ENCODE measurements at regions not wholly inside any gene's neighbourhood (a gene's known extent, or its start where the extent isn't known, plus 50 kb on each side); places are given as distances from the start of the nearest gene placed in this dataset.

DNA sequence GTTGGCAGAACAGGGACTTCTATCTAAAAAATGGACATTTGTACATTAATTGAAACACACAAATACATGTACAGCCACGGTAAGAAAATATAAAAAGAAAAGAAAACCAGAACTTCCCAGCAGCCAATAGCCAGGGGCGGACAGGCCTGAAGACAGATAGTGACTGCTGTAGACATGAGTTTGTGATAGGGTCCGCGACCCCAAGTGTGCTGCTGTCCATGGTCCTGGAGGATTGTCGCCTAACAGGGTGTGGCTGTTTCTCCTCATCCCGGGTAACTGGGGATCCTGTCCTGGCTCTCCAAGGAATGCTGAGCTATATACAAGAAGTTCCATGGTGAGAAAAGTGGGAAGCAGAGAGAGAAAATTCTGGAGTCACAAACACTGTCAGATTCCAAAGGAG lies 266.5 kb upstream of the SALL3 start:
- TF ChIP-seq, protein P1, sequence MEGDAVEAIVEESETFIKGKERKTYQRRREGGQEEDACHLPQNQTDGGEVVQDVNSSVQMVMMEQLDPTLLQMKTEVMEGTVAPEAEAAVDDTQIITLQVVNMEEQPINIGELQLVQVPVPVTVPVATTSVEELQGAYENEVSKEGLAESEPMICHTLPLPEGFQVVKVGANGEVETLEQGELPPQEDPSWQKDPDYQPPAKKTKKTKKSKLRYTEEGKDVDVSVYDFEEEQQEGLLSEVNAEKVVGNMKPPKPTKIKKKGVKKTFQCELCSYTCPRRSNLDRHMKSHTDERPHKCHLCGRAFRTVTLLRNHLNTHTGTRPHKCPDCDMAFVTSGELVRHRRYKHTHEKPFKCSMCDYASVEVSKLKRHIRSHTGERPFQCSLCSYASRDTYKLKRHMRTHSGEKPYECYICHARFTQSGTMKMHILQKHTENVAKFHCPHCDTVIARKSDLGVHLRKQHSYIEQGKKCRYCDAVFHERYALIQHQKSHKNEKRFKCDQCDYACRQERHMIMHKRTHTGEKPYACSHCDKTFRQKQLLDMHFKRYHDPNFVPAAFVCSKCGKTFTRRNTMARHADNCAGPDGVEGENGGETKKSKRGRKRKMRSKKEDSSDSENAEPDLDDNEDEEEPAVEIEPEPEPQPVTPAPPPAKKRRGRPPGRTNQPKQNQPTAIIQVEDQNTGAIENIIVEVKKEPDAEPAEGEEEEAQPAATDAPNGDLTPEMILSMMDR (IDR thresholded peaks at IDR 0.05): no peak
- TF ChIP-seq EP300 (IDR thresholded peaks at IDR 0.05) (no peak), POLR2A (IDR thresholded peaks at IDR 0.05) (no peak)

Data from sigmoid colon (tissue), 4 donors.